ENCODE measurements at regions not wholly inside any gene's neighbourhood (a gene's known extent, or its start where the extent isn't known, plus 50 kb on each side); places are given as distances from the start of the nearest gene placed in this dataset.

GRCh38 chr11:37630866-37631265, 1032.8 kb upstream of the RAG2 start:
- DNase-seq (ENCODE audit: low read depth in 2 of 2) = no peak

- no peak for DNase-seq (ENCODE audit: low read depth in 2 of 2)
These were observed 1025.7 kb upstream of the RAG2 start for GRCh38 chr11:37623778-37624177.

GRCh38 chr11:37621662-37622061, 1023.6 kb upstream of the RAG2 start:
- DNase-seq (ENCODE audit: low read depth in 2 of 2) = no peak

GRCh38 chr11:37616291-37616690, 1018.3 kb upstream of the RAG2 start:
- DNase-seq (ENCODE audit: low read depth in 2 of 2) = no peak

GRCh38 chr11:37613031-37613430, 1015.0 kb upstream of the RAG2 start:
- DNase-seq (ENCODE audit: low read depth in 2 of 2) = no peak

- DNase-seq (ENCODE audit: low read depth in 2 of 2) = no peak
These were observed 1014.1 kb upstream of the RAG2 start for GRCh38 chr11:37612146-37612545.

GRCh38 chr11:37605229-37605628, 1007.2 kb upstream of the RAG2 start:
- no peak for DNase-seq (ENCODE audit: low read depth in 2 of 2)

- no peak for DNase-seq (ENCODE audit: low read depth in 2 of 2)
These were observed 1000.3 kb upstream of the RAG2 start for GRCh38 chr11:37598381-37598780.

GRCh38 chr11:37597776-37598175, 999.7 kb upstream of the RAG2 start:
- no peak for DNase-seq (ENCODE audit: low read depth in 2 of 2)

GRCh38 chr11:37595845-37596244, 997.8 kb upstream of the RAG2 start:
- DNase-seq (ENCODE audit: low read depth in 2 of 2) = no peak

- no peak for DNase-seq (ENCODE audit: low read depth in 2 of 2)
These were observed 976.3 kb upstream of the RAG2 start for GRCh38 chr11:37574361-37574760.

- no peak for DNase-seq (ENCODE audit: low read depth in 2 of 2)
These were observed 974.6 kb upstream of the RAG2 start for GRCh38 chr11:37572491-37573171.

GRCh38 chr11:37571246-37571645, 973.2 kb upstream of the RAG2 start:
- DNase-seq (ENCODE audit: low read depth in 2 of 2) = no peak

- no peak for DNase-seq (ENCODE audit: low read depth in 2 of 2)
These were observed 963.0 kb upstream of the RAG2 start for GRCh38 chr11:37560991-37561390.

GRCh38 chr11:37560346-37560745, 962.3 kb upstream of the RAG2 start:
- DNase-seq (ENCODE audit: low read depth in 2 of 2) = no peak

GRCh38 chr11:37558619-37559210, 960.7 kb upstream of the RAG2 start:
- no peak for DNase-seq (ENCODE audit: low read depth in 2 of 2)

- DNase-seq (ENCODE audit: low read depth in 2 of 2) = no peak
These were observed 960.0 kb upstream of the RAG2 start for GRCh38 chr11:37557990-37558389.

- no peak for DNase-seq (ENCODE audit: low read depth in 2 of 2)
These were observed 954.2 kb upstream of the RAG2 start for GRCh38 chr11:37552284-37552683.

GRCh38 chr11:37544491-37544890, 946.5 kb upstream of the RAG2 start:
- no peak for DNase-seq (ENCODE audit: low read depth in 2 of 2)

GRCh38 chr11:37533830-37534229, 935.8 kb upstream of the RAG2 start:
- no peak for DNase-seq (ENCODE audit: low read depth in 2 of 2)

- no peak for DNase-seq (ENCODE audit: low read depth in 2 of 2)
These were observed 935.1 kb upstream of the RAG2 start for GRCh38 chr11:37533087-37533486.

- DNase-seq (ENCODE audit: low read depth in 2 of 2) = no peak
These were observed 934.2 kb upstream of the RAG2 start for GRCh38 chr11:37532271-37532670.

- no peak for DNase-seq (ENCODE audit: low read depth in 2 of 2)
These were observed 929.5 kb upstream of the RAG2 start for GRCh38 chr11:37527545-37527944.

- no peak for DNase-seq (ENCODE audit: low read depth in 2 of 2)
These were observed 927.3 kb upstream of the RAG2 start for GRCh38 chr11:37525336-37525735.
